ENCODE measurements at regions not wholly inside any gene's neighbourhood (a gene's known extent, or its start where the extent isn't known, plus 50 kb on each side); places are given as distances from the start of the nearest gene placed in this dataset.

DNA sequence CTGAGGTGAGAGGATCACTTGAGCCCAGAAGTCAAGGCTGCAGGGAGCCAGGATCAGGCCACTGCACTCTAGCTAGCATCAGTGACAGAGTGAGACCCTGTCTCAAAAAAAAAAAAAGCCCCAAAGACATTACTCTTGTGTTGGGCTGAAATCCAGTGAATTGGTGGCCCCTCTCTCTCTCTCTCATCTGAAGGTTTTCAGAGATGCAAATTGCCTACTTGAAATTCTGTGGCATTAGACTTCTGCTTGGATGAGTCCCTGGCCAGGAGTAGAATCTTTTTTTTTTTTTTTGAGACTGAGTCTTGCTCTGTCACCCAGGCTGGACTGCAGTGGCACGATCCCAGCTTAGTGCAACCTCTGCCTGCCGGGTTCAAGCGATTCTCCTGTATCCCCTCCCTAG, 112.0 kb upstream of the ATF7IP start:
- DNase-seq (ENCODE audit: low read depth in 1 of 2, low spot score in 1 of 2), result no peak
- TF ChIP-seq GABPA (IDR thresholded peaks at IDR 0.05; ENCODE audit: low read depth) (no peak), POLR2AphosphoS5 (IDR thresholded peaks at IDR 0.05; ENCODE audit: low read depth) (no peak), SPI1 (IDR thresholded peaks at IDR 0.05; ENCODE audit: borderline replicate concordance, low read depth) (no peak)
- TF ChIP-seq, protein P1, sequence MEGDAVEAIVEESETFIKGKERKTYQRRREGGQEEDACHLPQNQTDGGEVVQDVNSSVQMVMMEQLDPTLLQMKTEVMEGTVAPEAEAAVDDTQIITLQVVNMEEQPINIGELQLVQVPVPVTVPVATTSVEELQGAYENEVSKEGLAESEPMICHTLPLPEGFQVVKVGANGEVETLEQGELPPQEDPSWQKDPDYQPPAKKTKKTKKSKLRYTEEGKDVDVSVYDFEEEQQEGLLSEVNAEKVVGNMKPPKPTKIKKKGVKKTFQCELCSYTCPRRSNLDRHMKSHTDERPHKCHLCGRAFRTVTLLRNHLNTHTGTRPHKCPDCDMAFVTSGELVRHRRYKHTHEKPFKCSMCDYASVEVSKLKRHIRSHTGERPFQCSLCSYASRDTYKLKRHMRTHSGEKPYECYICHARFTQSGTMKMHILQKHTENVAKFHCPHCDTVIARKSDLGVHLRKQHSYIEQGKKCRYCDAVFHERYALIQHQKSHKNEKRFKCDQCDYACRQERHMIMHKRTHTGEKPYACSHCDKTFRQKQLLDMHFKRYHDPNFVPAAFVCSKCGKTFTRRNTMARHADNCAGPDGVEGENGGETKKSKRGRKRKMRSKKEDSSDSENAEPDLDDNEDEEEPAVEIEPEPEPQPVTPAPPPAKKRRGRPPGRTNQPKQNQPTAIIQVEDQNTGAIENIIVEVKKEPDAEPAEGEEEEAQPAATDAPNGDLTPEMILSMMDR (IDR thresholded peaks at IDR 0.05; ENCODE audit: insufficient read depth, low read length), result no peak
- TF ChIP-seq, protein P2, sequence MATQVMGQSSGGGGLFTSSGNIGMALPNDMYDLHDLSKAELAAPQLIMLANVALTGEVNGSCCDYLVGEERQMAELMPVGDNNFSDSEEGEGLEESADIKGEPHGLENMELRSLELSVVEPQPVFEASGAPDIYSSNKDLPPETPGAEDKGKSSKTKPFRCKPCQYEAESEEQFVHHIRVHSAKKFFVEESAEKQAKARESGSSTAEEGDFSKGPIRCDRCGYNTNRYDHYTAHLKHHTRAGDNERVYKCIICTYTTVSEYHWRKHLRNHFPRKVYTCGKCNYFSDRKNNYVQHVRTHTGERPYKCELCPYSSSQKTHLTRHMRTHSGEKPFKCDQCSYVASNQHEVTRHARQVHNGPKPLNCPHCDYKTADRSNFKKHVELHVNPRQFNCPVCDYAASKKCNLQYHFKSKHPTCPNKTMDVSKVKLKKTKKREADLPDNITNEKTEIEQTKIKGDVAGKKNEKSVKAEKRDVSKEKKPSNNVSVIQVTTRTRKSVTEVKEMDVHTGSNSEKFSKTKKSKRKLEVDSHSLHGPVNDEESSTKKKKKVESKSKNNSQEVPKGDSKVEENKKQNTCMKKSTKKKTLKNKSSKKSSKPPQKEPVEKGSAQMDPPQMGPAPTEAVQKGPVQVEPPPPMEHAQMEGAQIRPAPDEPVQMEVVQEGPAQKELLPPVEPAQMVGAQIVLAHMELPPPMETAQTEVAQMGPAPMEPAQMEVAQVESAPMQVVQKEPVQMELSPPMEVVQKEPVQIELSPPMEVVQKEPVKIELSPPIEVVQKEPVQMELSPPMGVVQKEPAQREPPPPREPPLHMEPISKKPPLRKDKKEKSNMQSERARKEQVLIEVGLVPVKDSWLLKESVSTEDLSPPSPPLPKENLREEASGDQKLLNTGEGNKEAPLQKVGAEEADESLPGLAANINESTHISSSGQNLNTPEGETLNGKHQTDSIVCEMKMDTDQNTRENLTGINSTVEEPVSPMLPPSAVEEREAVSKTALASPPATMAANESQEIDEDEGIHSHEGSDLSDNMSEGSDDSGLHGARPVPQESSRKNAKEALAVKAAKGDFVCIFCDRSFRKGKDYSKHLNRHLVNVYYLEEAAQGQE (IDR thresholded peaks at IDR 0.05; ENCODE audit: insufficient replicate concordance, low read depth), result no peak
- Histone ChIP-seq H3K27me3 (ENCODE audit: insufficient read depth, poor library complexity, severe bottlenecking) (no peaks in the 10 kb centered on the region), H3K4me3 (replicated peaks; ENCODE audit: insufficient read depth, low read length) (no peak overlapping the region), H3K27ac (replicated peaks) (no peak overlapping the region)

DNA sequence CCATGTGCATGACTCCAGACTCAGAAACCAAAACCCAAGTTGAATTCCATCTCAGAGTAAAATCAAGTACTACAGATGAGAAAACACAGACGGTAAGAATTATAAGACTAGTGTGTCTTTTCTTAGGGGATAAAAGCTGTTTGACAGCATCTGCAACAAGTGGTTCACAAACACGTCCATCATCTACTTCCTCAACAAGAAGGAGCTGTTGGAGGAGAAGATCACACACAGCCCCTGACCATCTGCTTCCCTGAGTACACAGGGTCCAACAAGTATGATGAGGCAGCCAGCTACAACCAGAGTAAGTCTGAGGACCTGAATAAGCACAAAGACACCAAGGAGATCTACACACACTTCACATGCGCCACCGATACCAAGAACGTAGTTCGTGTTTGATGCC, 110.7 kb upstream of the ATF7IP start:
- H3K4me3 ChIP-seq (replicated peaks; ENCODE audit: insufficient read depth, low read length), result no peak overlapping the region
- DNase-seq (ENCODE audit: low read depth in 1 of 2, low spot score in 1 of 2), result no peak
- no peak overlapping the region for H3K27ac ChIP-seq (replicated peaks)
- TF ChIP-seq, protein P2 (IDR thresholded peaks at IDR 0.05; ENCODE audit: insufficient replicate concordance, low read depth), result no peak
- TF ChIP-seq, protein P1 (IDR thresholded peaks at IDR 0.05; ENCODE audit: insufficient read depth, low read length), result no peak
- TF ChIP-seq POLR2AphosphoS5 (IDR thresholded peaks at IDR 0.05; ENCODE audit: low read depth) (no peak), SPI1 (IDR thresholded peaks at IDR 0.05; ENCODE audit: borderline replicate concordance, low read depth) (no peak), GABPA (IDR thresholded peaks at IDR 0.05; ENCODE audit: low read depth) (no peak)
- H3K27me3 ChIP-seq (ENCODE audit: insufficient read depth, poor library complexity, severe bottlenecking), result no peaks in the 10 kb centered on the region

DNA sequence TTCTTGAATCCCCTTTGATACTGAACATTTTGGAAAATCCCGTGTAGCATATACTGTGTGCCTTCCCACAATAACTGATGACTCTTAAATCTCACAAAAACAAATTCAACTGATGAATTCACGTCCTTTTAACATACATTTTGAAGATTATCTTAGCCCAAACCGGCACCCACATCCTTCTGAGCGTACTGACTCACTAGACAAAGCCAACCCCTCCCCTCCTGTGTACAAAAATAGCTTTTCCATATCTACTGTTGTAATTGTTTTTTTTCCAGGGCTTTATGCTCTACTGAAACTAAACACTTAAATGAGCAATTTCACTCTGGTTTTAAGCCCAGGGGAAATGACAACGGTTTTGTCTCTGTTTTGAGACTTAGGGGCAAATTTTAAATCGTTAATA, 109.4 kb upstream of the ATF7IP start:
- Histone ChIP-seq H3K27me3 (ENCODE audit: insufficient read depth, poor library complexity, severe bottlenecking) (no peaks in the 10 kb centered on the region), H3K4me3 (replicated peaks; ENCODE audit: insufficient read depth, low read length) (no peak overlapping the region), H3K27ac (replicated peaks) (no peak overlapping the region)
- TF ChIP-seq POLR2AphosphoS5 (IDR thresholded peaks at IDR 0.05; ENCODE audit: low read depth), result no peak
- TF ChIP-seq, protein P2 (IDR thresholded peaks at IDR 0.05; ENCODE audit: insufficient replicate concordance, low read depth), result no peak
- no peak for DNase-seq (ENCODE audit: low read depth in 1 of 2, low spot score in 1 of 2)
